ENCODE measurements at regions not wholly inside any gene's neighbourhood (a gene's known extent, or its start where the extent isn't known, plus 50 kb on each side); places are given as distances from the start of the nearest gene placed in this dataset.

DNA sequence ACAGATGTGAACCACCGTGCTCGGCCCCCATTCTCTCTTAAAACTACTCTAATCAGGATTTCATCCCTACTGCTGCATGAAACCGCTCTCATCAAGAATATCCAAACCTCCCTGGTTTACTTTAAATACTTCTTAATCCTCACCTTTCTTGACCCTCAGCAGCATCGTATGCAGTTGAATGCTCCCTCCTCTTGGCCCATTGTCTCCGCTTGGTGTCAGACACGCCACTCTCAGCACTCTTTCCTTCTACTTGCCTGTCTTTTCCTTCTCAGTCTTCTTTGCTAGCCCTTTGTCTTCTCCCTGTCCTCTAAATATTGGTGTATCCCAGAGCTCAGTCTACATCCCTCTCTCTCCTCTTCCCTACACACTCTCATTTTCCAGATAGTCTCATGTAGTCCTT lies 314.9 kb downstream of the MRPL39 start:
- ATAC-seq = no peak
- TF ChIP-seq, protein P1, sequence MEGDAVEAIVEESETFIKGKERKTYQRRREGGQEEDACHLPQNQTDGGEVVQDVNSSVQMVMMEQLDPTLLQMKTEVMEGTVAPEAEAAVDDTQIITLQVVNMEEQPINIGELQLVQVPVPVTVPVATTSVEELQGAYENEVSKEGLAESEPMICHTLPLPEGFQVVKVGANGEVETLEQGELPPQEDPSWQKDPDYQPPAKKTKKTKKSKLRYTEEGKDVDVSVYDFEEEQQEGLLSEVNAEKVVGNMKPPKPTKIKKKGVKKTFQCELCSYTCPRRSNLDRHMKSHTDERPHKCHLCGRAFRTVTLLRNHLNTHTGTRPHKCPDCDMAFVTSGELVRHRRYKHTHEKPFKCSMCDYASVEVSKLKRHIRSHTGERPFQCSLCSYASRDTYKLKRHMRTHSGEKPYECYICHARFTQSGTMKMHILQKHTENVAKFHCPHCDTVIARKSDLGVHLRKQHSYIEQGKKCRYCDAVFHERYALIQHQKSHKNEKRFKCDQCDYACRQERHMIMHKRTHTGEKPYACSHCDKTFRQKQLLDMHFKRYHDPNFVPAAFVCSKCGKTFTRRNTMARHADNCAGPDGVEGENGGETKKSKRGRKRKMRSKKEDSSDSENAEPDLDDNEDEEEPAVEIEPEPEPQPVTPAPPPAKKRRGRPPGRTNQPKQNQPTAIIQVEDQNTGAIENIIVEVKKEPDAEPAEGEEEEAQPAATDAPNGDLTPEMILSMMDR (IDR thresholded peaks at IDR 0.05) = no peak
- Histone ChIP-seq H3K4me3 (no peak overlapping the region), H3K9me3 (no peaks in the 10 kb centered on the region), H3K36me3 (ENCODE audit: low read depth) (no peaks in the 10 kb centered on the region), H3K4me1 (ENCODE audit: low read depth) (no peaks in the 10 kb centered on the region)
- no peak for DNase-seq
- intact Hi-C loops (cut with DNase I, micrococcal nuclease) = no loop called here

DNA sequence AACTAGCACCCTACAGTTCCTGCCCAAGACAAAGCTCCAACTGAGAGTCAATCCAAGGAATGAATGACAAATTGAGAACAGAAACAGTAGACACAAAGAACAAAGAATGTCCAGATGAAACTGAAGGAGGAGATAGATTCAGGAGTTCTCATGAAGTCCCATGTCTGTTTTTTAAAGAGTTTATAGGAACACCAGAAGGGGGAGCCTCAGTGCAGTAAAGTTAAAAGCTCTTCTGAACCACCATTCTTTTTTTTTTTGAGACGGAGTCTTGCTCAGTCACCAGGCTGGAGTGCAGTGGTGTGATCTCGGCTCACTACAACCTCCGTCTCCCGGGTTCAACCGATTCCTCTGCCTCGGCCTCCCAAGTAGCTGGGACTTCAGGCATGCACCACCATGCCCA lies 323.6 kb downstream of the MRPL39 start:
- no peaks in the 10 kb centered on the region for H3K9me3 ChIP-seq
- no peaks in the 10 kb centered on the region for H3K36me3 ChIP-seq (ENCODE audit: low read depth)
- intact Hi-C loops (cut with DNase I, micrococcal nuclease) = no loop called here
- ATAC-seq (no peak), DNase-seq (no peak)
- H3K4me3 ChIP-seq = no peak overlapping the region
- H3K4me1 ChIP-seq (ENCODE audit: low read depth) = no peaks in the 10 kb centered on the region
- TF ChIP-seq, protein P1 (IDR thresholded peaks at IDR 0.05) = no peak

DNA sequence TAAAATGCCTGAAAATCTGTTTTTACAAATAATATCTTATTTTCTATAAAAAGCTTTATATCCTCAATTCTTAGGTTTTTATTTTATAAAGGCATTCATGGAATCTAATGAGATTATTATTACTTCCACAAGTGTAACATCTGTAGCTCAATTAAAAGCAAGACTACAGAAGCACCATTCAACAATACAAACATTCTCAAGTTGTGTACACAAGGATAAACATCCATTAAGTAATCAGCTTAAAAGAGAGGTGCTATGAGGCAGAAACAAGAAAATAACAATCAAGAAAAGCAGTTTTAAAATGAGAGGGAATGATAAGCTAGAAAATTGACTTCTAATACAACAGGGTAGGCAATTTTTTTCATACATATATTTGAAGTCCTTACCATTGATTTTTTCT lies 326.1 kb downstream of the MRPL39 start:
- H3K4me1 ChIP-seq (ENCODE audit: low read depth) = no peaks in the 10 kb centered on the region
- no peak for DNase-seq
- intact Hi-C loops (cut with DNase I, micrococcal nuclease) = no loop called here
- ATAC-seq = no peak
- no peak overlapping the region for H3K4me3 ChIP-seq
- TF ChIP-seq, protein P1 (IDR thresholded peaks at IDR 0.05) = no peak
- no peaks in the 10 kb centered on the region for H3K9me3 ChIP-seq
- no peaks in the 10 kb centered on the region for H3K36me3 ChIP-seq (ENCODE audit: low read depth)

DNA sequence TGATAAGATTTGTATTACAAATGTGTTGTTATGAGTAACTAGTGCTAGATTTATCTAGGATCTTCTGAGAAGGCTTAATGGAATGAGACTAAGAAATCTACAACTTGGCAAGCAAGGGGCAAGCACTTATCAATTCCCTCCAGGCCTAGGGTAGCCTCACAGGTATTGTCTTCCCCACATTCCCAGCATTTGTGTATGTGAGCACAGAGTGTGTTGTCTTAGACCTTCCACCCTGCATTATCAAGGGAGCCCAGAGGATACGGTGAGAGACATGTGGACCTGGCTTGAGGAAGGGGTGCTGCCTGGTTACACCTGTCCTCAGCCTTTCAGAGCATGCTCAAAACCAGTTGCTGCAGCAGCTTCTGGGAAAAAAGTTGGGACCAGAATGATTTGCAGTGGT lies 327.2 kb downstream of the MRPL39 start:
- TF ChIP-seq, protein P1 (IDR thresholded peaks at IDR 0.05) = no peak
- intact Hi-C loops (cut with DNase I, micrococcal nuclease) = no loop called here
- no peak for DNase-seq
- H3K4me1 ChIP-seq (ENCODE audit: low read depth) = no peaks in the 10 kb centered on the region
- no peak for ATAC-seq
- no peak overlapping the region for H3K4me3 ChIP-seq
- H3K36me3 ChIP-seq (ENCODE audit: low read depth) = no peaks in the 10 kb centered on the region
- H3K9me3 ChIP-seq = no peaks in the 10 kb centered on the region

DNA sequence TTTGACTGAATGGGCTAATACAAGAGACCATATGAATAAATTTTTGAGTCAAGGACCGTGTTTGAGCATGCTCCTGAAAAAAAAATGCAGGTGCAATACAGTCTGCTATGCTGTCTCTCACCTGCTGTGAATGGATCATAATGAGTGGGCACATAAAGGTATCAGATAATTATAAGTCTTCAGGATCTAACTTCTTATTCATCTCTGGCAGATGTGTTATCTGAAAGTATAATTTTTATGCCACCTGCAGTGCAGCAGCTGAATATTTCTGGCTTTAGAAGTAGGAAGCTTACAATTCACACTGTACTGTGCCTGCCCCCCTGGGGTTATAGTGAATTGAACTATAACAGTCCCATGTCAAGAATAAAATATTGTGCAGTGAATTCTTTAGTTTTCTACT lies 333.3 kb downstream of the MRPL39 start:
- Histone ChIP-seq H3K4me1 (ENCODE audit: low read depth) (no peaks in the 10 kb centered on the region), H3K4me3 (no peak overlapping the region), H3K9me3 (no peaks in the 10 kb centered on the region), H3K36me3 (ENCODE audit: low read depth) (no peaks in the 10 kb centered on the region)
- ATAC-seq (no peak), DNase-seq (no peak)
- TF ChIP-seq, protein P1 (IDR thresholded peaks at IDR 0.05) = no peak
- intact Hi-C loops (cut with DNase I, micrococcal nuclease) = no loop called here

DNA sequence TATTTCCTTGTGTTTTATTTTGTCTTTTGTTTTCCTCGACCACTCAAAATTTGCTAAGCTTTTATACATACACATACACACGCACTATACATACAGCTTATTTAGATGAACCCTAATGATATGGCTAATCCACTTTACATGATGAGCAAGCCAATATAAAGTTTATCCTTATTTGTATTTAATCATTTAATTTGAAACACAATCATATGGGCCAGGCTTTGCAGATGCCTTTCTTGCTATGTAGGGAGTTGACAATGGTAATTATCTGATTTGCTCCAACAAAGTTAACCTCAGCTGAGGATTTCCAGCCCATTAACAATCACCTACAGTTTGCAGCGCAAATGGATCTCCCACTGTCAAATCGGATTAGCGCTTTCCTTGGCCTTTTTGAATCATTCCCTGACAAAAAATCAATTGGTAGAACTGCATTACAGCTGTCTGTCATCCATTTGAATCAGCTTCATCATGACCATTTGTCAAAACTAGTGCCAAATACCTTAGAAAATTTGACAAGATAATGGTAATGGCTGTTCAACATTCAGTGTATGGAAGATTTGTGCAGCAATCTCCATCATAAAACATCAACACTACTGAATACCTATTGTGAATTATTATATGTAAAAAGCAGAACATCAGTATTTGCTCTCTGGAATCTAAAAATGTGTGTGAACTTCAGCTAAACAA lies 352.6 kb downstream of the MRPL39 start:
- H3K9me3 ChIP-seq = peaks cover 3% of the 10 kb centered on the region
- H3K36me3 ChIP-seq (ENCODE audit: low read depth) = no peaks in the 10 kb centered on the region
- intact Hi-C loops (cut with DNase I, micrococcal nuclease) = no loop called here
- ATAC-seq (no peak), DNase-seq (no peak)
- TF ChIP-seq, protein P1 (IDR thresholded peaks at IDR 0.05) = no peak
- no peaks in the 10 kb centered on the region for H3K4me1 ChIP-seq (ENCODE audit: low read depth)
- H3K4me3 ChIP-seq = no peak overlapping the region

Measured in mucosa of descending colon (tissue), 3 donors.